ENCODE measurements at regions not wholly inside any gene's neighbourhood (a gene's known extent, or its start where the extent isn't known, plus 50 kb on each side); places are given as distances from the start of the nearest gene placed in this dataset.

GRCh38 chr7:41315764-41316163, 387.1 kb downstream of the INHBA start:
- DNase-seq (no peak), ATAC-seq (no peak)
- intact Hi-C loops (cut with DNase I): no loop called here
- Histone ChIP-seq H3K36me3 (no peaks in the 10 kb centered on the region), H3K9me3 (no peaks in the 10 kb centered on the region), H3K27me3 (no peaks in the 10 kb centered on the region), H3K4me1 (no peaks in the 10 kb centered on the region), H3K4me3 (no peak overlapping the region), H3K27ac (no peak overlapping the region)
- no peak for TF ChIP-seq CTCF (IDR thresholded peaks at IDR 0.05)

- Histone ChIP-seq H3K9me3 (no peaks in the 10 kb centered on the region), H3K36me3 (no peaks in the 10 kb centered on the region), H3K4me3 (no peak overlapping the region), H3K27me3 (no peaks in the 10 kb centered on the region), H3K4me1 (no peaks in the 10 kb centered on the region), H3K27ac (no peak overlapping the region)
- intact Hi-C loops (cut with DNase I): no loop called here
- ATAC-seq (no peak), DNase-seq (no peak)
- TF ChIP-seq CTCF (IDR thresholded peaks at IDR 0.05): no peak
Measured at GRCh38 chr7:41313171-41313570, 389.7 kb downstream of the INHBA start.

- Histone ChIP-seq H3K36me3 (no peaks in the 10 kb centered on the region), H3K27ac (no peak overlapping the region), H3K4me3 (no peak overlapping the region), H3K9me3 (no peaks in the 10 kb centered on the region), H3K4me1 (no peaks in the 10 kb centered on the region), H3K27me3 (no peaks in the 10 kb centered on the region)
- intact Hi-C loops (cut with DNase I): no loop called here
- TF ChIP-seq CTCF (IDR thresholded peaks at IDR 0.05): no peak
- DNase-seq: no peak
- ATAC-seq: no peak
Measured at GRCh38 chr7:41312235-41312634, 390.7 kb downstream of the INHBA start.

GRCh38 chr7:41311301-41311700, 391.6 kb downstream of the INHBA start:
- ATAC-seq: no peak
- no peaks in the 10 kb centered on the region for H3K27me3 ChIP-seq

GRCh38 chr7:41306486-41306885, 396.4 kb downstream of the INHBA start:
- no peaks in the 10 kb centered on the region for H3K36me3 ChIP-seq
- intact Hi-C loops (cut with DNase I): no loop called here
- DNase-seq (no peak), ATAC-seq (no peak)
- H3K4me1 ChIP-seq: no peaks in the 10 kb centered on the region
- H3K4me3 ChIP-seq: no peak overlapping the region
- H3K27me3 ChIP-seq: no peaks in the 10 kb centered on the region
- H3K9me3 ChIP-seq: no peaks in the 10 kb centered on the region
- TF ChIP-seq CTCF (IDR thresholded peaks at IDR 0.05): no peak
- H3K27ac ChIP-seq: no peak overlapping the region

More at GRCh38 chr7:41311301-41311700, 391.6 kb downstream of the INHBA start:
- intact Hi-C loops (cut with DNase I): no loop called here
- DNase-seq: no peak
- Histone ChIP-seq H3K4me1 (no peaks in the 10 kb centered on the region), H3K9me3 (no peaks in the 10 kb centered on the region), H3K27ac (no peak overlapping the region), H3K36me3 (no peaks in the 10 kb centered on the region), H3K4me3 (no peak overlapping the region)
- no peak for TF ChIP-seq CTCF (IDR thresholded peaks at IDR 0.05)

Measured in left lung (tissue), 4 donors.